Astrocyte (in vitro differentiated cells and primary cell): ENCODE measurements at regions not wholly inside any gene's neighbourhood (a gene's known extent, or its start where the extent isn't known, plus 50 kb on each side); places are given as distances from the start of the nearest gene placed in this dataset.
A peak's percentile ranks its signal among the peaks of the same experiment; 100 is the strongest.

Experiments
- DNase-seq: peaks from one replicate; pipeline ENCODE4 v3.0.0-alpha.2; 2010; ENCODE audit warnings: low read depth
- FAIRE-seq: peaks from 2 replicates; lab custom pipeline; 2011; peaks lifted over from hg19 to GRCh38; lab: Jason Lieb, UNC
- H2AFZ ChIP-seq: 2 replicates; pipeline ENCODE4 v1.6.0; 2012; ENCODE audit warnings: low read depth, low read length, inconsistent platforms
- H3K27ac ChIP-seq: 2 replicates; pipeline ENCODE4 v1.5.1; 2011; ENCODE audit warnings: low read depth, low read length, inconsistent platforms
- H3K27me3 ChIP-seq: 2 replicates; pipeline ENCODE4 v1.6.0; 2011; ENCODE audit warnings: low read length, inconsistent platforms; ENCODE audit not compliant: insufficient read depth
- H3K36me3 ChIP-seq: 2 replicates; pipeline ENCODE4 v1.5.1; 2011; ENCODE audit warnings: low read length, inconsistent platforms; ENCODE audit not compliant: insufficient read depth
- H3K4me1 ChIP-seq: 2 replicates; pipeline ENCODE4 v1.5.1; 2011; ENCODE audit warnings: low read length, inconsistent platforms; ENCODE audit not compliant: insufficient read depth
- H3K4me2 ChIP-seq: 2 replicates; pipeline ENCODE4 v1.6.0; 2012; ENCODE audit warnings: low read length, inconsistent platforms
- H3K4me3 ChIP-seq: 2 replicates; pipeline ENCODE4 v1.5.1; 2011; ENCODE audit warnings: low read depth, mild to moderate bottlenecking, low read length, inconsistent platforms; ENCODE audit not compliant: insufficient read depth
- H3K79me2 ChIP-seq: 2 replicates; pipeline ENCODE4 v1.6.0; 2012; ENCODE audit warnings: mild to moderate bottlenecking, low read length, inconsistent platforms; ENCODE audit not compliant: insufficient read depth
- H3K9ac ChIP-seq: 2 replicates; pipeline ENCODE4 v1.6.0; 2012; ENCODE audit warnings: mild to moderate bottlenecking, low read length, inconsistent platforms
- H3K9me3 ChIP-seq: 2 replicates; pipeline ENCODE4 v1.5.1; 2012; ENCODE audit warnings: low read depth, mild to moderate bottlenecking, low read length, inconsistent platforms; ENCODE audit not compliant: insufficient read depth
- H4K20me1 ChIP-seq: 2 replicates; pipeline ENCODE4 v1.6.0; 2012; ENCODE audit warnings: low read length, inconsistent platforms; ENCODE audit not compliant: insufficient read depth
- H3K27ac Mint-ChIP-seq: one replicate; pipeline ENCODE4 v1.8.0; 2021; ENCODE audit warnings: mild to moderate bottlenecking, mixed read lengths; ENCODE audit not compliant: unreplicated experiment
- H3K27me3 Mint-ChIP-seq: one replicate; pipeline ENCODE4 v1.8.0; 2021; ENCODE audit warnings: low read depth, mixed read lengths; ENCODE audit not compliant: unreplicated experiment
- H3K36me3 Mint-ChIP-seq: one replicate; pipeline ENCODE4 v1.8.0; 2021; ENCODE audit warnings: low read depth, mixed read lengths; ENCODE audit not compliant: unreplicated experiment
- H3K4me1 Mint-ChIP-seq: one replicate; pipeline ENCODE4 v1.8.0; 2021; ENCODE audit warnings: low read depth, mixed read lengths; ENCODE audit not compliant: unreplicated experiment
- H3K4me3 Mint-ChIP-seq: one replicate; pipeline ENCODE4 v1.8.0; 2021; ENCODE audit warnings: mild to moderate bottlenecking, moderate library complexity, mixed read lengths; ENCODE audit not compliant: unreplicated experiment
- H3K9me3 Mint-ChIP-seq: one replicate; pipeline ENCODE4 v1.8.0; 2021; ENCODE audit warnings: mild to moderate bottlenecking, mixed read lengths; ENCODE audit not compliant: unreplicated experiment
- EZH2 ChIP-seq: IDR thresholded peaks from 2 replicates; pipeline ENCODE4 v1.6.1; 2012; ENCODE audit warnings: mild to moderate bottlenecking, low read length, inconsistent platforms; ENCODE audit not compliant: insufficient read depth
- TF ChIP-seq, protein P1 (sequence below): IDR thresholded peaks from 2 replicates; pipeline ENCODE4 v1.5.1; 2011; ENCODE audit warnings: low read depth, mild to moderate bottlenecking, inconsistent platforms, low read length, moderate library complexity; ENCODE audit not compliant: insufficient read depth

DNA sequence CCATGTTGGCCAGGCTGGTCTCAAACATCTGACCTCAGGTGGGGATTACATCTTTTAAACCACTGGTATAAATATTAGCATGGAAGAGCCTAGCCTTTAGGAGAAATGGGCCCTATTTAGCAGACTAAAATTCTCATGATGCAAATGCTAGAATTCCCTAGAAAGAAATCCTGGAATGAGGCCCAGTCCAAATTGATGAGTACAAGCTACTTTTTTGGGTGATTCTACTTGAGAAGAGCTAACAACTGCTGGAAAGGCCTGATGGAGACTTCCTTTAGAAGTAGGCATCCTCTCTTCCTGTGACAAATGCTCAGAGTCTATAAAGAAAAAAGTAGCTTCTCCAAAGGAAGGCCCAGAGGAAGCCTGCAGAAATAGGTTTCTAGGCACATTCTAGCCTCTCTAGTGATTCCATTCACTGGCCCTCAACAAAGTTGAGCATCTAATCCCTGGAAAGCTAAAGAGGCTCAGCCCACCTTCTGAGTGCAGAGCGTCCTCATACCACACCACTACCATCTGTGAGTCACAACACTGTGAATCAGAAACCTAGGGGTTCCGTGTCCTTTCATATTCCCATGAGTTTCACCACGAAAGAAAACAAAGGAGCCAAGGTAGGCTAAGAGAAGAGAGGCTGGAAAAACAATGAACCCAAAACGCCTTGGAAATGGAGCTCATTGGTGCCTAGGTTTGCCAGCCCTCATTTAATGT, 183.1 kb downstream of the C1D start:
- Histone ChIP-seq H3K27ac (peak overlapping the region; percentile 76), H3K79me2 (no peaks in the 10 kb centered on the region), H3K4me1 (peaks cover 11% of the 10 kb centered on the region), H3K9ac (peak overlapping the region; percentile 36), H2AFZ (peak overlapping the region; percentile 76), H3K36me3 (no peaks in the 10 kb centered on the region), H3K4me3 (no peak overlapping the region), H4K20me1 (no peaks in the 10 kb centered on the region), H3K4me2 (peak overlapping the region; percentile 71), H3K9me3 (no peaks in the 10 kb centered on the region), H3K27me3 (no peaks in the 10 kb centered on the region)
- Mint-ChIP-seq H3K4me1 (peaks cover 5% of the 10 kb centered on the region), H3K9me3 (no peaks in the 10 kb centered on the region), H3K36me3 (no peaks in the 10 kb centered on the region), H3K27me3 (peaks cover 2% of the 10 kb centered on the region), H3K27ac (no peak overlapping the region), H3K4me3 (no peak overlapping the region)
- FAIRE-seq (no peak), DNase-seq (peak; percentile 77)
- TF ChIP-seq EZH2: no peak
- TF ChIP-seq, protein P1, sequence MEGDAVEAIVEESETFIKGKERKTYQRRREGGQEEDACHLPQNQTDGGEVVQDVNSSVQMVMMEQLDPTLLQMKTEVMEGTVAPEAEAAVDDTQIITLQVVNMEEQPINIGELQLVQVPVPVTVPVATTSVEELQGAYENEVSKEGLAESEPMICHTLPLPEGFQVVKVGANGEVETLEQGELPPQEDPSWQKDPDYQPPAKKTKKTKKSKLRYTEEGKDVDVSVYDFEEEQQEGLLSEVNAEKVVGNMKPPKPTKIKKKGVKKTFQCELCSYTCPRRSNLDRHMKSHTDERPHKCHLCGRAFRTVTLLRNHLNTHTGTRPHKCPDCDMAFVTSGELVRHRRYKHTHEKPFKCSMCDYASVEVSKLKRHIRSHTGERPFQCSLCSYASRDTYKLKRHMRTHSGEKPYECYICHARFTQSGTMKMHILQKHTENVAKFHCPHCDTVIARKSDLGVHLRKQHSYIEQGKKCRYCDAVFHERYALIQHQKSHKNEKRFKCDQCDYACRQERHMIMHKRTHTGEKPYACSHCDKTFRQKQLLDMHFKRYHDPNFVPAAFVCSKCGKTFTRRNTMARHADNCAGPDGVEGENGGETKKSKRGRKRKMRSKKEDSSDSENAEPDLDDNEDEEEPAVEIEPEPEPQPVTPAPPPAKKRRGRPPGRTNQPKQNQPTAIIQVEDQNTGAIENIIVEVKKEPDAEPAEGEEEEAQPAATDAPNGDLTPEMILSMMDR: no peak

DNA sequence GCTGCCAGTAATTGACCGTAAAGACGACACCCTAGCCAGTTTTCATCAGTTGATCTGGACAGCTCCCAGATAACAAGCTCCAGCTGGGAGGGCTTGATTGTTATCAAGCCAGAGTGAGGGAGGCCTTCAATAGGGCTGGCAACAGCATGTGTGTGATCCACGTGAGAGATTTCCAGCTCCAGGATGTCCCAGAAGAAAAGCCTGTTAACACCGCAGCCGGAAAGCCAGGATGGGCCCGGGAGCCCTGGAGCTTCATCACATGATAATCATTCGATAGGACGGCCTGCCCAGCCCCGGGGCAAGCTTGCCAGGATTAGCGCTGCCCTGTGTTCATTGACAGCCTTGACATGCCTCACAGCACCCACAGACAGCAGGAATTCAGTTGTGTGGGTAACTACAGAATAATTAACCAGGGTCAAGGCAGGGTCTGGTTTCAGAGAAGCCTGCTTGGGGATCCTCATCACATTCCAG, 182.5 kb downstream of the C1D start:
- Histone ChIP-seq H3K4me1 (peaks cover 11% of the 10 kb centered on the region), H3K27me3 (no peaks in the 10 kb centered on the region), H3K4me3 (no peak overlapping the region), H3K27ac (peak overlapping the region; percentile 76), H3K79me2 (no peaks in the 10 kb centered on the region), H3K36me3 (no peaks in the 10 kb centered on the region), H3K4me2 (peak overlapping the region; percentile 71), H2AFZ (peak overlapping the region; percentile 76), H3K9ac (peak overlapping the region; percentile 36), H3K9me3 (no peaks in the 10 kb centered on the region), H4K20me1 (no peaks in the 10 kb centered on the region)
- Mint-ChIP-seq H3K4me1 (peaks cover 5% of the 10 kb centered on the region), H3K36me3 (no peaks in the 10 kb centered on the region), H3K27me3 (peaks cover 2% of the 10 kb centered on the region), H3K4me3 (no peak overlapping the region), H3K9me3 (no peaks in the 10 kb centered on the region), H3K27ac (no peak overlapping the region)
- FAIRE-seq (no peak), DNase-seq (peak; percentile 49)
- TF ChIP-seq, protein P1: no peak
- no peak for TF ChIP-seq EZH2

DNA sequence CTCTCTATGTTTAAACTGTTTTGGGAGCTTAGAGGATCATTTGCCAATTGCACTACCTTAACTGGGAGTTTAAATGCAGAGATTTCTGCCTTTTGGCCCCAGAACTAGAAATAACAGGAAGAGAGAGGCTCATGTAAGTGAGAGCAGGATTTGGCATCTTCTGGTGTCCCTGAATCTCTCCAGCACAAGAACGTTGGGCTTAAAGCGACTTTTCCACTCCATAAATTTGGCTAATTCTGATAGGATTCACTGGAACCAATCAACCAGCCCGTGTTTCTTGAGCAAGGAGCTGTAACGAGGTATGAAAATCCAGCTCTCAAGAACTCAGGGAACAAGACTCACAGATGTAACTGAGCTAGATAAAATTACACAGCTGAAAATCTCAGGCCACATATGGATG, 181.0 kb downstream of the C1D start:
- H2AFZ ChIP-seq: no peak overlapping the region

More for the DNA sequence above, 181.0 kb downstream of the C1D start:
- no peak for TF ChIP-seq EZH2
- TF ChIP-seq, protein P1: no peak
- Histone ChIP-seq H3K27ac (no peak overlapping the region), H4K20me1 (no peaks in the 10 kb centered on the region), H3K4me3 (no peak overlapping the region), H3K27me3 (no peaks in the 10 kb centered on the region), H3K36me3 (no peaks in the 10 kb centered on the region), H3K9ac (no peak overlapping the region), H3K9me3 (no peaks in the 10 kb centered on the region), H3K79me2 (no peaks in the 10 kb centered on the region), H3K4me2 (no peak overlapping the region), H3K4me1 (peaks cover 11% of the 10 kb centered on the region)
- H3K27me3 Mint-ChIP-seq: no peaks in the 10 kb centered on the region
- H3K9me3 Mint-ChIP-seq: no peaks in the 10 kb centered on the region
- no peak for FAIRE-seq
- H3K4me1 Mint-ChIP-seq: peaks cover 5% of the 10 kb centered on the region
- no peak for DNase-seq
- no peak overlapping the region for H3K4me3 Mint-ChIP-seq
- H3K36me3 Mint-ChIP-seq: no peaks in the 10 kb centered on the region
- no peak overlapping the region for H3K27ac Mint-ChIP-seq
